HEK293 (cell line): ENCODE measurements at regions not wholly inside any gene's neighbourhood (a gene's known extent, or its start where the extent isn't known, plus 50 kb on each side); places are given as distances from the start of the nearest gene placed in this dataset.
"Not testable (repeated sequence)": the region's sequence is repeated elsewhere in the genome, so short reads cannot be mapped to it uniquely, and the experiment has no call there.

Experiments used
- CTCF ChIP-seq: fragments of 450-650 bp; formaldehyde crosslinking; IDR thresholded peaks from 2 replicates; pipeline ENCODE4 v1.5.1; 2016; ENCODE audit warnings: missing biosample characterization, missing genetic modification characterization
- HIC1 ChIP-seq: fragments of 450-650 bp; formaldehyde crosslinking; IDR thresholded peaks from 2 replicates; pipeline ENCODE4 v1.5.1; 2016; ENCODE audit warnings: missing biosample characterization, missing genetic modification characterization
- ZNF274 ChIP-seq, 2 experiments: fragments of 200-500 bp in 1 of 2; fragments of 450-650 bp in 1 of 2; sonication (Bioruptor generic) in 1 of 2; formaldehyde crosslinking in 1 of 2; IDR thresholded peaks; 2 replicates each; pipeline versions ENCODE4 v1.5.1 to v1.6.1; 2014 to 2016; ENCODE audit warnings: borderline replicate concordance in 1 of 2, inconsistent platforms in 1 of 2, low read length in 1 of 2, missing biosample characterization in 1 of 2, missing genetic modification characterization in 1 of 2
- ZNF280D ChIP-seq: fragments of 450-650 bp; formaldehyde crosslinking; IDR thresholded peaks from 2 replicates; pipeline ENCODE4 v1.5.1; 2016; ENCODE audit warnings: missing biosample characterization, missing genetic modification characterization
- ZNF837 ChIP-seq: fragments of 450-650 bp; formaldehyde crosslinking; IDR thresholded peaks from 2 replicates; pipeline ENCODE4 v1.5.1; 2016; ENCODE audit warnings: missing biosample characterization, missing genetic modification characterization

GRCh38 chr4:102410884-102411283 lies 65.6 kb upstream of the SLC39A8 start:
- not testable (repeated sequence) for TF ChIP-seq ZNF274 (IDR thresholded peaks at IDR 0.05; ENCODE audit: low read length); ZNF274 (tag by site-specific recombination; IDR thresholded peaks at IDR 0.05; ENCODE audit: borderline replicate concordance); CTCF (tag by site-specific recombination); ZNF280D (tag by site-specific recombination); HIC1 (tag by site-specific recombination); ZNF837 (tag by site-specific recombination)
